HFF-Myc (cell line): ENCODE measurements at regions not wholly inside any gene's neighbourhood (a gene's known extent, or its start where the extent isn't known, plus 50 kb on each side); places are given as distances from the start of the nearest gene placed in this dataset.

Experiments
- DNase-seq: peaks from one replicate; pipeline ENCODE4 v3.0.0-alpha.2; 2011; ENCODE audit warnings: low read depth; ENCODE audit errors: extremely low read depth
- H3K4me3 ChIP-seq: replicated peaks from 2 replicates; pipeline ENCODE4 v1.5.1; 2011; ENCODE audit warnings: low read depth, mild to moderate bottlenecking, control low read depth, low read length
- TF ChIP-seq, protein P1 (sequence below): IDR thresholded peaks from 2 replicates; pipeline ENCODE4 v1.5.1; 2012; ENCODE audit warnings: mild to moderate bottlenecking, low read depth, low read length, control low read depth; ENCODE audit errors: missing control alignments

GRCh38 chr18:30004965-30005364, 1037.6 kb downstream of the DSC3 start:
- TF ChIP-seq, protein P1, sequence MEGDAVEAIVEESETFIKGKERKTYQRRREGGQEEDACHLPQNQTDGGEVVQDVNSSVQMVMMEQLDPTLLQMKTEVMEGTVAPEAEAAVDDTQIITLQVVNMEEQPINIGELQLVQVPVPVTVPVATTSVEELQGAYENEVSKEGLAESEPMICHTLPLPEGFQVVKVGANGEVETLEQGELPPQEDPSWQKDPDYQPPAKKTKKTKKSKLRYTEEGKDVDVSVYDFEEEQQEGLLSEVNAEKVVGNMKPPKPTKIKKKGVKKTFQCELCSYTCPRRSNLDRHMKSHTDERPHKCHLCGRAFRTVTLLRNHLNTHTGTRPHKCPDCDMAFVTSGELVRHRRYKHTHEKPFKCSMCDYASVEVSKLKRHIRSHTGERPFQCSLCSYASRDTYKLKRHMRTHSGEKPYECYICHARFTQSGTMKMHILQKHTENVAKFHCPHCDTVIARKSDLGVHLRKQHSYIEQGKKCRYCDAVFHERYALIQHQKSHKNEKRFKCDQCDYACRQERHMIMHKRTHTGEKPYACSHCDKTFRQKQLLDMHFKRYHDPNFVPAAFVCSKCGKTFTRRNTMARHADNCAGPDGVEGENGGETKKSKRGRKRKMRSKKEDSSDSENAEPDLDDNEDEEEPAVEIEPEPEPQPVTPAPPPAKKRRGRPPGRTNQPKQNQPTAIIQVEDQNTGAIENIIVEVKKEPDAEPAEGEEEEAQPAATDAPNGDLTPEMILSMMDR: no peak
- no peak overlapping the region for H3K4me3 ChIP-seq
- no peak for DNase-seq

DNA sequence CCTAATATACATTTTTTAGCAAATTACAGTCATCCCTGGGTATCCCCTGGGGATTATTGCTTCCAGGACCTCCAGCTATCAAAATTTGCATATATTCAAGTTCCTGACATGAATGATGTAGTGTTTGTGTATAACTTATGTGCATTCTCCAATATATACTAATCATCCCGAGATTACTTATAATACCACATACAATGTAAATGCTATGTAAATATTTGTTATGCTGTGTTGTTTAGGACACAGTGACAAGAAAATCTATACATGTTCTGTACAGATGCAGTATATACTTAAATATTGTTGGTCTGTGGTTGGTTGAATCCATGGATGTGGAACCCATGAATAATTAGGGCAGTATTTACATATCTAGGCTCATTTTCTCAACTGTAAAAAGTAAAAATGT, 1060.3 kb downstream of the DSC3 start:
- H3K4me3 ChIP-seq: no peak overlapping the region
- no peak for DNase-seq
- TF ChIP-seq, protein P1: no peak

- TF ChIP-seq, protein P1: no peak
- DNase-seq: no peak
- H3K4me3 ChIP-seq: no peak overlapping the region
Measured at GRCh38 chr18:29979881-29980280, 1062.7 kb downstream of the DSC3 start.

DNA sequence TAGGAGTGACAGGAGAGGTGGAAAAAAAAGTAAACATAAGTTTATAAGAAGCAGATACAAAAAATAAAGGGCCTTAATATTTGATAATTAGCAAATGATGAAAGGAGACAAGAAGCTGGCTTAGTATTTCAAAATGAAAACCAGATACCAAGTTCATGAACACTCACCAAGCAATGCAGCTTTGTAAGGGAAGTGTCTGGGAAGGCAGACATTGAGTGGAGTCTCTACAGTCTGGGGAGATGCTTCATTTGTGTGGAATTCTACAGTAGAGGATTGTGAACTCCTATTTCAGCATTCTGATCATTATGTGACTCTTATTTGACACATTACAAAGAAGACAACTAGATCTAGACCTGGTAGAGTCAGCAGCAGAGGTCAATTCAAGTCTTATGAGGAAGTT, 1072.7 kb downstream of the DSC3 start:
- no peak overlapping the region for H3K4me3 ChIP-seq
- no peak for DNase-seq
- TF ChIP-seq, protein P1: no peak

DNA sequence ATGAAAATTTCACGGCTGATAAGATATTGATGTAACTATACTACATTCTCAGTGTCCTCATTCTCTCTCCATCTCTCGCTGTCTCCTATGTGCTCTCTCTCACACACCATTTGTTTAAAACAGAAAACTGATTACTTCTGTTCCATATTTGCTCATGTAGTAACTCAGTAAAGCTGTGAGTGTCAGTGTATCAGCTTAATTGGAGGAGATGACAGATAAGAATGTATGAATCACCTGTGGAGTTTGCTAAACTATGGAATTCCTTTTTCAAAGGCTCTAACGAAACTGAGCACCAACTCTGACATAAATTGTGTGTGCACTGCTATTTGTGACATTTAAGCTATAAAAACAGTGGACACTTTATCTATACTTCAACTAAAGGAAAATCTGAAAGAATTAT, 1080.0 kb downstream of the DSC3 start:
- TF ChIP-seq, protein P1: no peak
- H3K4me3 ChIP-seq: no peak overlapping the region
- no peak for DNase-seq

DNA sequence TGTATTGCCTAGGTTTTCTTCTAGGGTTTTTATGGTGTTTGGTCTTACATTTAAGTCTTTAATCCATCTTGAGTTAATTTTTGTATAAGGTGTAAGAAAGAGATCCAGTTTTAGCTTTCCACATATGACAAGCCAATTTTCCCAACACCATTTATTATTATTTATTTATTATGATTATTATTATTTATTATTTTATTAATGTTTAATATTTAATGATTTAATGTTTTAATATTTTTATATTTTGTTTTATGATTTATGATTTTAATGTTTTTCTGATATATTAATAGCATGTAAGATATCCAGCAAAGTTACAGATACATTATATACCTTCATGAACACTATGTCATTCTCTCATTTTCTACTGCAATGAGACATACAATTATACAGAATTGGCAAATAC, 1082.0 kb downstream of the DSC3 start:
- DNase-seq: no peak
- TF ChIP-seq, protein P1: no peak
- no peak overlapping the region for H3K4me3 ChIP-seq

DNA sequence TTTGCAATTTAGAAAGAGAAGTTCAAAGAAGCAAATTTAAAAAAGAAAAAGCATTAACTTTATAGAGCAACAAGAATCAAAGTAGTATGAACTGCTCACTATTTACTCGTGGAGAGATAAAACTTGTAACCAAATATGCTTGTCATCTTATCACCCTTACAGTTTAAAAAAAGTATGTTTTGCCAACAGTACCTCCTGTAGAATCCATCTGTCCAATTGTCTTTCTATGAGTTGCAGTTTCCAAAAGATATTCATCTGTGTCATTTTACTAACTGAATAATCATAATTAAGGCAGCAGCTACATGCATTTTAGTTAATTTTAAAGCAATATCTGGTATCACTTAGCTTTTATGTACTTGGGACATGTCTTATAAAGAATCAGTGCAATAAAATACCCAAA, 1112.3 kb downstream of the DSC3 start:
- H3K4me3 ChIP-seq: no peak overlapping the region
- TF ChIP-seq, protein P1: no peak
- no peak for DNase-seq
